ENCODE measurements at regions not wholly inside any gene's neighbourhood (a gene's known extent, or its start where the extent isn't known, plus 50 kb on each side); places are given as distances from the start of the nearest gene placed in this dataset.
"Not testable (repeated sequence)": the region's sequence is repeated elsewhere in the genome, so short reads cannot be mapped to it uniquely, and the experiment has no call there.

DNA sequence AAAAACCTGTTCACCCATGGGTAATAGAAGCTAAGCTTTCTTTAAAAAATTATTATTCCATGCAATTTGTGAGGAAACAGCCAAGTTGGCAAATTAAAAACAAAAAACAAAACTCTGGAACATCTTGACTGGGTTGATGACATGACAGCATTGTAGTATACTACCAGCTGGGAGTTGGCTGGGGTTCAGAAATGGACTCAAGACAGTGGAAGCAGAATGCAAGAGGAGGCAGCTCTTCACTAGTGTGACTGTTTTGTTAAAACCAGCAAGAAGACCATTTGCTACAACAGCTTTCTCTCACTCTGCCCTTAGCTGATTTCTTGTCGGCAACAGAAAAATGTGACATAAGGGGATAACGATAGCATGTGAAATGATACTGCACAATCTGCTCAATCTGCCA is 1298.9 kb upstream of the ADGRL4 start:
- intact Hi-C loops (cut with DNase I), result no loop called here
- Histone ChIP-seq H3K4me3 (no peak overlapping the region), H3K9me3 (no peaks in the 10 kb centered on the region), H3K4me1 (no peaks in the 10 kb centered on the region), H3K27me3 (no peaks in the 10 kb centered on the region), H3K36me3 (no peaks in the 10 kb centered on the region), H3K27ac (no peak overlapping the region)
- no peak for DNase-seq
- ATAC-seq, result no peak
- 43 to 47% methylated on average over 2 of the region's 2 CpGs for WGBS, 2 donors
- TF ChIP-seq, protein P1, sequence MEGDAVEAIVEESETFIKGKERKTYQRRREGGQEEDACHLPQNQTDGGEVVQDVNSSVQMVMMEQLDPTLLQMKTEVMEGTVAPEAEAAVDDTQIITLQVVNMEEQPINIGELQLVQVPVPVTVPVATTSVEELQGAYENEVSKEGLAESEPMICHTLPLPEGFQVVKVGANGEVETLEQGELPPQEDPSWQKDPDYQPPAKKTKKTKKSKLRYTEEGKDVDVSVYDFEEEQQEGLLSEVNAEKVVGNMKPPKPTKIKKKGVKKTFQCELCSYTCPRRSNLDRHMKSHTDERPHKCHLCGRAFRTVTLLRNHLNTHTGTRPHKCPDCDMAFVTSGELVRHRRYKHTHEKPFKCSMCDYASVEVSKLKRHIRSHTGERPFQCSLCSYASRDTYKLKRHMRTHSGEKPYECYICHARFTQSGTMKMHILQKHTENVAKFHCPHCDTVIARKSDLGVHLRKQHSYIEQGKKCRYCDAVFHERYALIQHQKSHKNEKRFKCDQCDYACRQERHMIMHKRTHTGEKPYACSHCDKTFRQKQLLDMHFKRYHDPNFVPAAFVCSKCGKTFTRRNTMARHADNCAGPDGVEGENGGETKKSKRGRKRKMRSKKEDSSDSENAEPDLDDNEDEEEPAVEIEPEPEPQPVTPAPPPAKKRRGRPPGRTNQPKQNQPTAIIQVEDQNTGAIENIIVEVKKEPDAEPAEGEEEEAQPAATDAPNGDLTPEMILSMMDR (IDR thresholded peaks at IDR 0.05), result no peak

DNA sequence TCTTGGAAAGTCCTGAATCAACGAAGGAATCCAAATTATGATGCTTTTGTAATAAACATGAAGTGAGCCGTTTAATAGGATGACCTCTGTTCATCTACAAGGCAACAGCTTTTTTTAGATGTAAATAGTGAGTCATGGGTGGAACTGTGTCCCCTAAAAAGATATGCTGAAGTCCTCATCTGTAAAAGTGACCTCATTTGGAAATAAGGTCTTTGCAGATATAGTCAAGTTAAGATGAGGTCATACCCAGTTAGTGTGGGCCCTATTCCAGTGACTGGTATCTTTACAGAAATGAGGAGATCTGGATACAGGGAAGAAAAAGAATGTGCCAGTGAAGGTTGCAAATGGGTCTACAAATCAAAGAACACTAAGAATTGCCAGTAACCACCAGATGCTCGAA is 1287.3 kb upstream of the ADGRL4 start:
- Histone ChIP-seq H3K9me3 (peaks cover 0 to 2% (median 0%) of the 10 kb centered on the region in 11 donors), H3K4me1 (no peaks in the 10 kb centered on the region), H3K4me3 (no peak overlapping the region), H3K27ac (no peak overlapping the region), H3K27me3 (no peaks in the 10 kb centered on the region), H3K36me3 (no peaks in the 10 kb centered on the region)
- ATAC-seq (no peak), DNase-seq (no peak)
- intact Hi-C loops (cut with DNase I), result no loop called here
- TF ChIP-seq, protein P1 (IDR thresholded peaks at IDR 0.05), result no peak
- 58 to 68% methylated on average over 3 of the region's 3 CpGs for WGBS, 2 donors

DNA sequence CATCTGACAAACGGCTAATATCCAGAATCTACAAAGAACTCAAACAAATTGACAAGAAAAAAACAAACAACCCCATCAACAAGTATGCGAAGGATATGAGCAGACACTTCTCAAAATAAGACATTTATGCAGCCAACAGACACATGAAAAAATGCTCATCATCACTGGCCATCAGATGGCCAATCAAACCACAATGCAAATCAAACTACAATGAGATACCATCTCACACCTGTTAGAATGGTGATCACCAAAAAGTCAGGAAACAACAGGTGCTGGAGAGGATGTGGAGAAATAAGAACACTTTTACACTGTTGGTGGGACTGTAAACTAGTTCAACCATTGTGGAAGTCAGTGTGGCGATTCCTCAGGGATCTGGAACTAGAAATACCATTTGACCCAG is 1282.2 kb upstream of the ADGRL4 start:
- WGBS, 2 donors, result 86 to 92% methylated on average over 3 of the region's 3 CpGs
- H3K36me3 ChIP-seq; H3K9me3 ChIP-seq; H3K4me1 ChIP-seq; intact Hi-C loops (cut with DNase I); DNase-seq; H3K4me3 ChIP-seq; ATAC-seq; H3K27me3 ChIP-seq; H3K27ac ChIP-seq: not testable (repeated sequence)

DNA sequence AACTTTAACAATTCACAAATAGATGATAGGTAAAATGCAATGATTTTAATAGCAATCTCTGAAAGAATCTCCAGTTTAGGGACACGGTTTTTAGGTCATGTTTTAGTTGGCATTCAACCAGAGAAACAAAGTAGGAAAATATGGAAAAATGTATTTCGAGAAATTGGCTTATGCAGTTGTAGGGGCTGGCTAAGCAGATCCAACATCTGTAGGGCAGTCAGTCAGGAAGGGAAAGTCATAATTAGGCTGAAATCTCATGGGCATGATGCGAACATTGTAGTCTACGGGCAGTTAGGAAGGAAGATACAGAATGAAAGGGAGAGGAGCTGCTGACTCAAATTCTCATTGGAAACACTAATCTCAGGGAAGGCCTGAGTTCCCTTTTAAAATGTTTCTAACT is 1276.0 kb upstream of the ADGRL4 start:
- DNase-seq (no peak), ATAC-seq (no peak)
- intact Hi-C loops (cut with DNase I), result no loop called here
- Histone ChIP-seq H3K36me3 (no peaks in the 10 kb centered on the region), H3K9me3 (no peaks in the 10 kb centered on the region), H3K4me3 (no peak overlapping the region), H3K27me3 (no peaks in the 10 kb centered on the region), H3K27ac (no peak overlapping the region), H3K4me1 (no peaks in the 10 kb centered on the region)
- WGBS, 2 donors, result 60 to 76% methylated on average over 4 of the region's 4 CpGs
- TF ChIP-seq, protein P1 (IDR thresholded peaks at IDR 0.05), result no peak

DNA sequence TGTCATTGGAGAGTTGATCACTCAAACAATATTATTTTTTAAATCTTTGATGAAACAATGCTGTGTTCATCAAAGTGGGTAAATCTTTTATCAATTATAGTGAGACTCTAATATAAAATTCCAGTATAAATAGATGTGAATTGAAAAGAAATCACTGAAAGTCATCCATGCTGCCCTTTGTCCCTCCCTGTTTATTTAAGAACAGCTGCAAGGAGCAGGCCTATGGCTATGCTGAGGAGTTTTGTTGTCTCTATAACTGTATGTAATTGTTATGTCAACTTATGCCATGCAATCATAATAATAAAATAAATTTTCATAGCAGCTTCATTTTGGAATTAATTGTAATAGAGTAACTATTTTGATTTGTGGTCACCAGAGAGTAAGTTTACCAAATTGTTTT is 1272.4 kb upstream of the ADGRL4 start:
- no peaks in the 10 kb centered on the region for H3K9me3 ChIP-seq
- intact Hi-C loops (cut with DNase I), result no loop called here
- no peak for ATAC-seq

More for the DNA sequence above, 1272.4 kb upstream of the ADGRL4 start:
- Histone ChIP-seq H3K27ac (no peak overlapping the region), H3K27me3 (no peaks in the 10 kb centered on the region), H3K36me3 (no peaks in the 10 kb centered on the region), H3K4me3 (no peak overlapping the region), H3K4me1 (no peaks in the 10 kb centered on the region)
- TF ChIP-seq, protein P1 (IDR thresholded peaks at IDR 0.05), result no peak
- no peak for DNase-seq
